Activated CD8-positive, alpha-beta memory T cell treated with anti-CD3 and anti-CD28 coated beads for 48 hours (primary cell): ENCODE measurements at regions not wholly inside any gene's neighbourhood (a gene's known extent, or its start where the extent isn't known, plus 50 kb on each side); places are given as distances from the start of the nearest gene placed in this dataset.

ENCODE experiments used
- DNase-seq, 3 experiments: peaks; one replicate each; pipeline ENCODE4 v3.0.0-alpha.2; 2020; ENCODE audit warnings: low read depth in 2 of 3, low spot score in 2 of 3

DNA sequence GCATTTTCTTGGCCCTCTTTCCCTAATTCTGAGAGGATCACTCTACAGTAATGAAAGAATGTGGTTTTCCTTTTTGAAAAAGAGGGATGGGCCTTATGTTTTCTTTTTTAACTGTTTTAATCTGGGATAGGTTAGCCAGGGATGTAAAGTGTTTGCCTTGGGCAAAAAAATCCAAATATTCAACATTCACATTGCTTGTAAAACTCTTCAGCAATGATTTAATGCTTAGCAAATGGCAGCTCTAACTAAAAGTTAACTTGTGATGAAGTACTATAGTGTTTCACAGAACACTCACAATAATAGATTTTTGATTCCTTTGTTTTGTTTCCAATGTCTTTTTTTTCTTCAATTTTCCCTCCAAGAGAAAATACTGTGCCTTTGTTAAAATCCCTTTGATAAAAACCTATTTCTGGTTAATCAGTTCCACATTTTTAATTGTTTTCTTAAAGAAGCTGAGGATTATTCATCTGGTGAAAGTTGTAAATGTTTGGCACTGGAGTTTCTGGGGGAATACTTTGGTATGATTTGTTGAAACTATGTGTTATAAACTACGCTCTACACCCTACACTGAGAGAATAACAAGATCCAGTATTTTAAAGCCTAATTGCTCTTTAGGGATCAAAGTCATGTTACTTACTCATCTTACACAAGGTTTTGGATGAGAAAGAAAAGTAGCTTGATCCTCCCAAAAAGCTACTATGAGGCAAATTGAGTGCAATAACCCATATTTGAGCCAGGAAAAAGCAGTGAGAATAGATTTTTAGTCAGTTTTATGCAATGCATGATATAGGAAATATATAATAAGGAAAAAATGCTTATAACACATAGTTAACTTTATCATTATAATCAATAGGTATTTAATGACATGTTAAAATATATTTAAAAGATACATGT lies 335.8 kb downstream of the EPHA7 start:
- no peak for DNase-seq

DNA sequence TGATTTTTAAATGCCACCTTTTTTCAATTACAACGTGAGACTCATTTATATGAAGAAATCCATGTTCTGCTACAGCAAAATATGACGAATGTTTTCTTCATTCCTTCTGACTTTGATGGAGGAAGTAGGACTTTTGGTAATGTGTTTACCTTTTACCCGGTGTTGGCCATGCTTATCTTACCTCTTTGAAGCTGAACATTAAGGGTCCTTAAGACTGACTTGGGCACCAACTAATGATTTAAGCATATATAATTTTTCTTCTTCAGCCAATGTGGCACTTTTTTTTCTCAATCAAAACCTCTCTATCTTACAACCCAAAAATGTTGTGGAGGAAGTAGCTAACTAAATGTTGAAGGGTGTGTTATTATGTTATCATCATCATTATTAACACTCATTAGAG lies 337.5 kb downstream of the EPHA7 start:
- DNase-seq, result no peak

DNA sequence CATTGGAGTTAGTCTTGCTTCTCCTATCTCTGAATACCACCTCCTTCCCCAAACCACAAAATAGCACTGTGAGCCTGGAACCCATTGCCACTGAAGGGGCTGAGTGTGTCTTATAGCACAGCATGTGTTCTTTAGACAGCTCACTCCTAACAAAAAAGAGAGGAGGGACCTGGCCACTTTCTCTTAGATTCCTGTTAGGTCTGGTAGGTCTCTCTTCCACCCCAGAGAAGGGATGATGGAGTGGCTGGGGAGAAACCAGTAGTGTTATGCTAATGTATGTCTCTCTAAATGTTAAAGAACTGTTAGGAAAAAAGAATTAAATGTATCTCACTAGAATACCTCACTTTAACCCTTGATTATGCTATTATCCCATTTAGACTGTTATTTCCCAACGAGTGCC lies 340.3 kb downstream of the EPHA7 start:
- no peak for DNase-seq

DNA sequence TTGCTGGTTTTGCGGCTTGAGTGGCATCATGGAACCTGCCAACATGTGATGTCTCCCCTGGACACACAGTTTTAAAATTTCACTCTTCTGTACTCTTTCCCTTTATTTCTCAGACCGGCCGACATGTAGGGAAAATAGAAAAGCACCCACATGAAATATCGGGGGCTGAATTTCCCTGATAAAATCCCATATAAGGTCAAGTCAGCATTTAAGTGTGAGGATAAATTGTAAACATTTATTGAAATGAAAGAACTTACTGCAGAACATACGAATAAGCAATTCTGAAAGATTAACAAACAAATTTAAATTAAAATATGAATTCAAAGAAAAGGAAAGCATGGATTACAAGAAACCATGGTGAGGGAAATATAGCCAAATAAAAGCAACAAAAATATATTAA lies 345.5 kb downstream of the EPHA7 start:
- DNase-seq, result no peak

DNA sequence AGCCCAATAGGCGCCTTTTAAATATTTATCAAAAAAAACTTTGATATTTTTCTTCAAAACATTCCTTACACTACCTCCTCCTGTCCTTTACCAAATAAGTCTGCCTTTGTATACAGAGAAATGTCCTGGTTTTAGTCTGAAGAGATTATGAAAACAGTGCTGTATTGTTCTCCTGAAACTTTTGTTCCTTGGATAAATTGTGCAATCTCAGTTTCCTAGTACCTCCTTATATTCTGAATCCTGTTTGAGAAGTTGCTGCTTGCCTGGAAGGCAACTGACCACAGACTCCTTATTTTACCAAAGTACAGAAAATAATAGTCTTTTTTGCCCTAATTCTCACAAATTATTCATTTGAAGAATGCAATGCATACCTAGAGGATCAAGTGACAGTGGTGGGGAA lies 349.5 kb downstream of the EPHA7 start:
- no peak for DNase-seq

DNA sequence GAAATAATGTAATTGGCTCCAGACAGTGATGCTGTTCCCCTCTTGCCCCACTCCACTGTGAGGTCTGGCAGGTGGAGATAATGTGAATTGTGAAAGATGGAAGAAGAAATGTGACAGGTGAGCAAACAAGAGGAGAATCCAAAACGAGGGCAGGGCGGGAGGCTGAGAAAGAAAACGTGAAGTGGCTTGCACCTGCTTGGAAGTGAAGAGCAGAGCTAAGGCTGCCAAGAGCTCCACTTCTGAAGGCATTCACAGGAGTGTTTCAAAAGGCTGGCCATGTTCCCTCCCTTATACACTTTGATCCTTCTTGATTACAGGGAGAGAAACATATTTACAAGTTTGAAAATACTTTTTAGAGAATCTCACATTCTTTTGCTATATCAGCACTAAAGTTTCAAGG lies 359.4 kb downstream of the EPHA7 start:
- no peak for DNase-seq

DNA sequence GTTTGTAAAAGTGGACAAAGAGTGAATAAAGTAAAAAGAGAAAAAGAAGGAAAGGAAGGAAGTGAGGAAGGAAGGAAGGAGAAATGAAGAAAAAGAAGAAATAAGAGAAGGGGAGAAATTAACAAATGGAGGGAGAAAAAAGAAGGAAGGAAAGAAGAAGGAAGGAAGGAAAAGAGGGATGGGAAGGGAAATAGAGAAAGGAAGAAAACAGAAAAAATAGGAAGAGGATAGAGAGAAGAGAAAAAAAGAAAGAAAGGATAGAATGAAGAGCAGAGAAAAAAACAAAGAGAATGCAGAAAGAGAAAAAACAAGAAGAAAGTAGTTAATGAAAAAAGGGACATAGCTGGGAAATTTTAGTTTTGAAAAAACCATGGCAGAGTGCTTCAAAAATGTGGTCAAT lies 361.8 kb downstream of the EPHA7 start:
- no peak for DNase-seq

DNA sequence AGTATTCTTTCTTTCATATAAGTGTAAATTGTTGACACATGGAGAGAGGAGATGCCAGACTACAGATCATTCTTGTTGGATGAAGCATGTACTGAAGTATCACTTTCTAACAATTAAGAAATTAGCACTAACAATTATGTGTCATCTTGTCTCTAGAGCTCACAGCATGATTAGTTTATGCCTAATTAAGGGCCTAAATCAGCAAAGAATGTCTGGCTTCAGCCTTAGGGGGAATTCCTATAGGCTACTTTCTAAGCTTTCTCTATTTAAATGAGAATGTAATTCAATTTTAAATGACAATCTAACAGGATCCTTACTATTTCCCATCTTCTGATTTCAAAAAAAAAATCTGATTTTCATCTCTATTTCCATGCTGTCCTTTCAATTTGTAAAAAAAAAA lies 371.0 kb downstream of the EPHA7 start:
- no peak for DNase-seq

DNA sequence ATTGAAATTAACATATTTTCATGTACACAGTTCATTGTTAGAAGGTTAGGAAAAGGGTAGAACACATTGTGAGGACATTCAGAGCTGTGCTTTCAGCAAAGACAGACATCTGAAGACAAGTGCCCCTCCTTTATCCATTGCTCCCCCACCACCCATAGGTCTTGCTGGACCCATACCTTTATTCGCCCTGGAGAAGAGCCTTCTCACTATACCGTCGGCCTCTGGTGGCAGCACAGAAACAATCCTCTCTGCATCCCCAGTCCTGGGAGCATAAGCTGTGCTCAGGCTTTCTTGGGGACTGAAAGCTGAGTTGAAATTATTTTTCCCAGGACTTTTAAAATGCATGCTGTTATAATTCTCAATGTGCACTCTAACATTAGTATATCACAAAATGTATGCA lies 372.3 kb downstream of the EPHA7 start:
- DNase-seq, result no peak

DNA sequence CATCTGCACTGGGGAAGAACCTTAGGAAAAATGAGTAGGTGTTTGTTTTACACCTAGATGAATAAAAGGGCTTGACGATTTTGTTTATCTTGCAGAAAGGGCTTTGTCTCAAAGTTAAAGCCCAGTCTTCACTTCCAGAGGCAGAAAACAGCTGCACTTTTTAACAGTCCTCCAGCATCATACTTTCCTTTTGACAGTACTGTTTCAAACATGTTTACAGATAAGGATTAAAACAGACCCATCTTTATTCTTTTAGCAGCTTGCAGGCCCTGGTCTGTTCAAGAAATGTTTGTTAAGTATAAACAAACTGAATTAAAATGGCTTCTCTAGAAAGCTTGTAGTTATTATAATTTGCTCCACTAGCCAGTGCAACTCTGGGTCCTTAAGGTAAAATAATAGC lies 374.2 kb downstream of the EPHA7 start:
- DNase-seq, result no peak

DNA sequence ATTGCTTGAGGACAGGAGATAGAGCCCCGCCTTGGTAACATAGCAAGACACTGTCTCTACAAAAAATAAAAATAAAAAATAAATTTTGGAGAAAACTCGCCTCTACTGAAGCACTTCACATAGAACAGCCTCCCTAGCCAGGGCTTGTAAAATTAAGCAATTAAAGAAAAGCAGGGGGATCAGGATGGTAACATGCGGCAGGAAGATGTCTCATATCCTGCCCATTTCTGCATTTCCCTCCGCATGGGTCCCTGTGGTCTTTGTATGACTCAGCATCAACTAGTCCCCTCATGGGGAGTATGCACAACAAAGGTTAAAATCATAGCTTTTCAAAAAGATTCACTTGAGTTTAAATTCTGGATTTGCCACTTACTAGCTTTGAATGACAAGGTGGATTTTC lies 379.0 kb downstream of the EPHA7 start:
- no peak for DNase-seq

DNA sequence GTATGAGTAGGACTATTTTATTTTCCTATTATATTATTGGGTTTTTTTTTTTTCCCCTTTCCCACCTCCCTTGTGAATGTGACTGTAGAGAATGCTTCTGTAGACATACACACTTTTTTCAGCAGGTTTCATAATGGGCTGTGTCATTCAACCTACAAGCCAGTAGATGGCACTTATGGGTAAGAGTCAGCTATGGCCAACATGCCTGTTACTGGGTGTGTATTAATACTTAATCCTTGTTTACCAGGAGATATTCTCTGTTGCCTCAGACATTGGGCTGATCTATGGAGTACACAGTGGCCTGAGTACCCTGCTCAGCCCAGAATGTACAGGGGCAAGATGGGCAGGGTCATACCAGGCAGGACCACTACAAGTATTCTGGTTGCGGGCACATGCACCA lies 382.5 kb downstream of the EPHA7 start:
- no peak for DNase-seq

DNA sequence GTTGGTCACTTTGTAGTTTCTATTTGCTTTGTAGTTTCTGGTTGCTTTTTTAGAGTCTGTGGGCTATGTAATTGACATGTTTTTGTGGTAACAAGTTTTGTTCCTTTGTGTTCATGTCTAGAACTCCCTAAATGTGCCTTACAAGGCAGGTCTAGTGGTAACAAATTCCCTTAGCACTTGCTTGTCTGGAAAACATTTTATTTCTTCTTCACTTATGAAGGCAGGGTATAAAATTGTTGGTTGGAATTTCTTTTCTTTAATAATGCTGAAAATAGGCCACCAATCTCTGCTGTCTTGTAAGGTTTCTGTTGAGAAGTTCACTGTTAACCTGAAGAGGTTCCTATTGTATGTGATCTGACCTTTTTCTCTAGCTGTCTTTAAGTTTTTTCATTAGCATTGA lies 383.6 kb downstream of the EPHA7 start:
- DNase-seq, result no peak

DNA sequence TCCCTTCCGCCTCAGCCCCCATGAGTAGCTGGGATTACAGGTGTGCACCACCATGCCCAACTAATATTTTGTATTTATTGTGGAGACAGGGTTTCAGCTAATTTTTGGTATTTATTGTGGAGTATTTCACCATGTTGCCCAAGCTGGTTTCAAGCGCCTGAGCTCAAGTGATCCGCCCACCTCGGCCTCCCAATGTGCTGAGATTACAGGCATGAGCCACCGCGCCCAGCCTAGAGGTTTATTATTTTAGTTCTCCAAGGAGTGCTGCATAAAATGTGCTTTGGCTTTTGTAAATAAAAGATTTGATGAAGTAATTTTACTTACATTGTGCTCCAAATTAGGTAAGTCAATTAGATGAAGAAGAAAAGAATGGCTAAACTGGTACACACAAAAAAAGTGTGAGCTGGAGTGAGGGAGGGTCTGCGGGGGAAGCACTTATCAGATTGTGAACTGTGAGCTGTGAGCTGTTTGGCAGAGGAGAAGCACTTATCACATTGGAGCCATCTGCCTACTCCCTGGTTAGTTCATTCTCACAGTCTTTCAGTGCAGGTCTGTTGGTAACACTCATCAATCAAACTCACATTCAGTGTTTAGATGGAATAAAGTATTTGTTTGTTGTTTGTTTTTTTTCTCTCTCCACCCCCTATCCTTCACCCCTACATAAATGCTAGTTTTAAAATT lies 398.0 kb downstream of the EPHA7 start:
- no peak for DNase-seq

DNA sequence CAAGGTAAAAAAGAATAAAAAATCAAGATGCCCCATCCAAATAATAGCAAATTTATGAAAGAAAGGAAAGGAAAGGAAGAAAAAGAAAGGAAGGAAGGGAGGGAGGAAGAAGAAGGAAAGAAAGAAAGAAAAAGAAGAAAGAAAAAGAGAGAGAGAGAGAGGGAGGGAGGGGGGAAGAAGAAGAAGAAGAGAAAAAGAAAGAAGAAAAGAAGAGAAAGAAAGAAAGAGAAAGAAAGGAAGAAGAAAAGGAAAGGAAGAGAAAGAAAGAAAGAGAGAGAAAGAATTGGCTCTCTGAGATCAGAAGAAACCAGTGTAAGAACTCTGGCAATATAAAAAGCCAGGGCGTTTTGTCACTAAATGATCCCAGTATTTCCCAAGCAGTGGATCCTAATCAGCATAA lies 401.7 kb downstream of the EPHA7 start:
- DNase-seq, result no peak

DNA sequence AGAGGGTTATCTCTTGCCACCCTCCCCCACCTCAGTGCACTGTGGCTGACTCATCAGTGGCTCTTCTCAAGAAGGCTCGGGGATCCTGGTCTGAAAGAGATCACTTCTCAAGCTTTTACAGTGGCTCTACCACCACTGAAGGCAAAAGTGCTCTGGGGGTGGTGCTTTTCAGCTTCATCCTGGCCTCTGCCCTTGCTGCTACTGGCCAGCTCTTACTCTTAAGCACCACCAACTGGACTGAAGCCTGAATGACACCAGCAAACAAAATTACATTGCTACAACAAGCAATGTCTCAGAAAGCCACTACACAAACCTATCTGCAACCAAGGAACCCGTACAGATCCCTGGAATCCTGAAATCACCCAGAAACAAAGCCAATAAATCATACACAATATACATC lies 402.1 kb downstream of the EPHA7 start:
- no peak for DNase-seq

DNA sequence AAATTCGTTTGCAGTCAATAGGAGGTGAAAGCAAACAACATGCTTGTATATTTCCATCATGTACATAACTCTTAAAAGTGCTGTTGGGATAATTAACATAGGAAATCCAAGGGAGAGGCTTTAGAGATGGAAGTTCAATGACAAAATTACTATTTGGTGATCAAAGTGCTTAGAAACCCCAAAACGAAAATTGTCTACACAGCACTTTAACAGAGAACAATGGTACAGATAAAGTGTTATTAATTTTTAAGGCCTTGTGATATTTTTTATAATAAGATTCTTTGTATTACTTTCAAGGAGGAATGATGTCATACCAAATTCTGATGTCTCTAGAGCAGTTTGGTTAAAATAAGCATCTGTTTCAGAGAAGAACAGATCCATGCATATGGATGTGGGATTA lies 406.3 kb downstream of the EPHA7 start:
- no peak for DNase-seq

DNA sequence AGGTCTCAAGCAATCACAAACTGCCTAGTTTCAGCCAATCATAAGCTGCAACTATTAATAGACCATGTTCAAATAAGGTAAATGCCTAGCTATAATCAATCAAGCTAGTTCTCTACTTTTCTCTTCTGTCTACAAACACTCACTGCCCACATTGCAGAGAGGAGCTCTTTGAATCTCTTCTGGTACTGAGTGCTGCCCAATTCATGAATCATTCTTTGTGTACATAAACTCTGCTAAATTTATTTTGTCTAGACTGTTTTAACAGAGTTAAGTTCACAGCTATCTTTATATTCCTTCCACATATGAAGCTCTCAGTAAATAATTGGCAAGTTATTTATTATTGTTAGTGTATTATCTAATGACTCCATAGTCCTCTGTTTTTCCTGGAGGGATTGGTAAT lies 411.0 kb downstream of the EPHA7 start:
- no peak for DNase-seq

DNA sequence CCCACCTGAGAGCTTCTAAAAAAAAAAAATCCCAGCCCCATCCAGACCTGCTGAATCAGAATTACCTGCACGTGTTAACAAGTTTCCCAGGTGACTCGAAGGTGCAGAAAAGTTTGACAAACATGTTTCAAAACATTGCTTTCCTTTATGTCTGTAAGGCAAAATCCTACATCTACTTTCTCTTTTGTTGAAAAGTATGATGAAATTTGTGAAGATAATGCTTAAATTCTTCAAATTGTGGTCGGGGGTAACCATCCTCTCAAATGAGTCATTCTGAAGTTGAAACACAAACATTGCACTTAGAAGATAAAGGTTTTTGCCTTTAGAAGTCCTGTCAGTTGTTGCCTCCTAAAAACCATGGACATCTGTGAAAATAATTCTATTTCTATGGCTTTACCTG lies 429.7 kb downstream of the EPHA7 start:
- DNase-seq, result no peak

DNA sequence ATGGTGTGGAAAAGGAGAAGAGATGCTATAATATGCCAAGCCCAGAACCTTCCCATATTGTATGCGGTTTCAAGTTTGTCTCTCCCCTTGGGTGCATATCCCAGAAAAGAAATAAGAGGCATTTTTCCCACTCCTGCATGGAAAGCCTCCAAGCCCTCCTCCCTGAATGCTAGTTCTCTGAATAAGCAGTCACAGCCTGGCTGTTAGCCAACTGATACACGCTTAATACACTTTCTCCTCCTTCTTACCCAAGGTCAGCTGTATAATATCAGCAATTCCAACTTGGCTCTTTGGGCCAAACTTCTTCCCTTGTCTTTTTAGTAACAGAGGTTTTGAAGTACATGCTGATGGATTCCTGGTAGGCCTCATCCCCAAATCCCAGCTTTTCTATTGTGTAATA lies 440.1 kb downstream of the EPHA7 start:
- no peak for DNase-seq

DNA sequence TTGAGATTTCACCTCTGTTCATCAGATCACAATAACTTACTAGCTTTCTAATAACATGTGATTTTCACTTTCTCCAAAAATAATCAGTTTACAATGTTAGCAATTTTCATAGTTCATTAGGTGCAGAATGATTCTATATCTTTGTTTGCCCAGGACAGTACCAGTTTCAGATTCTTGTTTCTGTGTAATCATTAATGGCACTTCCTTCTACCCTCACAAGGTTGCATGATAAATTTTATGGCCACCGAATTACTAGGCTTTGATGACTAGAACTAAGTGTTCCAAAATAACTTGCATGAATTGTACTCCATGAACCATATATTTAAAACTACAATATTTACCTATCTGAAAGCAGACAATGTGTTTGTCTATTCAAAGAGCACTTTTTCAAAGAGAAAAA lies 442.3 kb downstream of the EPHA7 start:
- DNase-seq, result no peak

DNA sequence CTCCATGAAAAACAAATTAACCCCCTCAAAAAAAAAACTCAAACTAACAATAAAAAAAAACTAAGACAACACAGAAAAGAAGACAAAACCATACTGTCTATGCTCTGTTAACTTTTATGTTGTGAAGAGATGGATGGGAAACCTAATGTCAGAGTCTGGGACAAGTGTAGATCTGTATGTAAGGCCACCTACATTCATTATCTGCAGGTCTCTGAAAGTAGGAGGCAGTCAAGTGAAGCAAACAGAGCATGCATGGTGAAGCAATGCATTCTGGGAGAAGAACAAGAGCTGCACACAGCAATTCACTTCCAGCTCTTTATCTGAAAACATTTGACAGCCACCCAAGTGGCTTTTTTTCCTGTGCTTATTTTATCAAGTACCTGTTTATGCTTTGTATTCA lies 452.0 kb downstream of the EPHA7 start:
- no peak for DNase-seq

DNA sequence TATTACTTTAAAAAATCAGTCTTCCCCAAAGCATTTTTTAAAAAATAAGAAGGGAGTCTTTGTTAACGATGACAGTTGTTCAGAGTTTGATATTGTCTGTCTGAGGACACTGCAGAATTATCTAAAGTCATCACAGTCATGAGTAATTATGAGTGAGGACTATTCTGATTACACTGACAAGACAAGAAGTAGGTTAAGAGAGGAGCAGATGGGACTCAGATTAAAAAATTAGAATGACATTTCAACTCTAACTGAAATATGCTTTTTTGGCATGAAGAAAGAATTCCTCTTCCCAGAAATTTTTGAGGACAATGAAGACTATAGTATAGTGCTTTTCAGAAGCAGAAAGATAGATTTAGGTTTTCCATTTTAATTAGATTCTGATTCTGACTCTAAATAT lies 456.5 kb downstream of the EPHA7 start:
- DNase-seq, result no peak
